Fibroblast of skin of left biceps (primary cell): ENCODE measurements at regions not wholly inside any gene's neighbourhood (a gene's known extent, or its start where the extent isn't known, plus 50 kb on each side); places are given as distances from the start of the nearest gene placed in this dataset.
"Not testable (repeated sequence)": the region's sequence is repeated elsewhere in the genome, so short reads cannot be mapped to it uniquely, and the experiment has no call there.

ENCODE experiments used
- DNase-seq, 2 experiments: peaks; one replicate each; pipeline ENCODE4 v3.0.0-alpha.2; 2013; ENCODE audit warnings: low read depth in 2 of 2

DNA sequence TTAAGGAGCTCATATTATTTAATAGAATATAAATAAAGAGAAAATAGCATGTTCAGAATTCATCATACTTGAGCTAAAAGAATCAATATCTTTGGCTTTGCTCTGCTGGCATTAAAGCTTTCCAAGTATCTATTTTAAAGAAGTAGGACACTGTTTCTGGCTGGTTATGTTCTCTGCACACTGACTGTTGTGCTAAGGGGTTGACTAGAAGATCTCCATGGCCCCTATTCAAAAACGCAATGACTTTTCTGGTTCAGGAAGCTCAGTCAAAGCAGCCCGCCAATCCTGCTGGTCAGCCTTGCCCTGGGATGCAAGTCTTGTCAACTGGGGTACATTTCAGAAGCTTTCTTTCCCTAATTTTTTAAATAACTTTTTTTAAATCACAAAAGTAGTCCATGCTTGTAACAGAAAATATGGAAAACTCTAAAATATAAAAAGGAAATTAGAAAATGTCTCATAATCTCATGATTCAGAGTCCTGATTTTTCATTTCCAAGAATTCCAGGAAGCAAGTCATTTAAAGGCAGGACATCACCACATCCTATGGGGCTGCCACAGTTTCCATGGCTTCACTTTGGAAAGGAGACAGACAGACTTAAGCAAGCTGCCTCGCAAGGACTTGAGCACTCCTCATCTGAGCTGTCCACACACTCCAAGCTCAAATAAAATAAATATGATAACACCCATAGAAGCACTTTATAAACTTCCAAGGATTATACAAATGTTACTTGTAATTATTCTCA is 195.1 kb downstream of the TXNL1 start:
- no peak for DNase-seq

DNA sequence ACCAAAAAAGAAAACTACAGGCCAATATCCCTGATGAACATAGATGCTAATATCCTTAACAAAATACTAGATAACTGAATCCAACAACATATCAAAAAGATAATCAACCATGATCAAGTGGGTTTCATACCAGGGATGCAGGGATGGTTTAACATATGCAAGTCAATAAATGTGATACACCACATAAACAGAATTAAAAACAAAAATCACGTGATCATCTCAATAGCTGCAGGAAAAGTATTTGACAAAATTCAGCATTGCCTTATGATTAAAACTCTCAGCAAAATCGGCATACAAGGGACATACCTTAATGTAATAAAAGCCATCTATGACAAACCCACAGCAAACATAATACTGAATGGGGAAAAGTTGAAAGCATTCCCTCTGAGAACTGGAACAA is 199.9 kb downstream of the TXNL1 start:
- not testable (repeated sequence) for DNase-seq

DNA sequence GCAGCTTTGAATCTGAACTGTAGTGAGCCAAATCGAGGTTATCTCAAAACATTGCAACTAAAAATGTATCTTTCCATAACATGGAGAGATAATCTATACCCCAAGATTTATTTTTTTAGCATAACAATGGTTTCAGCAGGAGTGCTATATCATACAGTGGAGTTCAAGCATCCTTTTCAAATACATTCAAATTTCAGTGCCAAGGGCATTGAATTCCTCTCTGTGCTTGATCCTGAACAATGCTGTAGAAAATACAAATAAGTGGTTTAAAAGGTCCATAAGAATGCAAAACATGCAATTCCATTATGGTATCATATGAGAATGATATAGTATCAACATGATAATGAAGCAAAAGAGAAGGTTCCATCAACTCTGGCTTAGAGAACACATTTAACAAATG is 201.7 kb downstream of the TXNL1 start:
- no peak for DNase-seq

DNA sequence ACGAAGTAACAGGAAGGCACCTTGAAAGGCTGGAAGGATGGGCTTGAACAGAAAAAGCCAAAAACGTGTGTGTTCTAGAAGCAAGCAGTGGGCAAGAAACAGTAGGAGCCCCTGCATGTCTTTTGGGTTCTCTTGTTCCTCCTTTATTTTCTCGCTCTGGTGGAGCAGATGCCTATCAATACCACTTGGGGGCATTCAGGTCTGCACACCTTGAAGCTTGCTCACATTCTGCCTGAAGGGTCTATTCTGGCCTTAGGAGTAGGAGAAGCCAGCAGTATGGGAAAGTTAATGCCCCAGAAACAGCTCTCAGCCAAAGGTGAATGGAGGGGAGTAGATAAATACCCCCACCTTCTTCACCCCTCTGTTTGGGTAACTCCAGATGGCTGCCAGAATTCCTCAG is 204.5 kb downstream of the TXNL1 start:
- no peak for DNase-seq

DNA sequence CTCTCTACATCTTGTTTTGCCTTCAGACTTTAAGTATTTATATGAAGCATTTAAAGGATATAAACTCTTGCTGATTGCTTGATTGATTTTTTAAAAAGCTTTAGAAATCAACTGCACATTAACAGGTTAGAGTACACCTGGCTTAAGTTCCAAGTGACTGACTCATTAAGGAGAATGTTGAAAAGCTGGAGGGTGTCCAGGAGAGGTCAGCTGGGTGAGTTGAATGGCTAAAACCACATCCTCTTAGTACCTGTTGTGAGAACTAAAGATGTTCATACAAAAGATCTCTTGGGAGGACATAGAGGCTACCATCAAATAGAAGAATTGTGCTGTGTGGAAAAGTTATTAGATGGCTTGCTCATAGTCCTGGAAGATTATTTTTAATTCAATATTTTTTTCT is 206.8 kb downstream of the TXNL1 start:
- no peak for DNase-seq

DNA sequence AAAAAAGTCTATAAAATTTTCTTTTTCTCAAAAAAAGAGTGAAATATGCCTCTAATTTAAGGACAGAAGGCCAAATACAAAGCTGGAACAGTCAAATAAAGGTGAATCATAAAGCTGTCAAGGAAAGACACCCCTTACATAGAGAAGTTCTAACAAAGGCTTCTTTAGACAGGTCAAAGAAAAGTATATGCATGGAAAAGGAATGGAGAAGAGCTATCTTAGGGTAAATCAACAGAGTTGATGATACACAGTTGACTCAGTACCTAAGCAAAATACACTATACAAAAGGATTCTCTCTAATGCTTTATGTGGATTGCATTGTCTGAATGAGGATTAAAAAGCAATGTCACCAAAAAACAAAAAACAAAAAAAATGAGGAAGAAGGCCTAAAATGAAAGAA is 214.8 kb downstream of the TXNL1 start:
- DNase-seq: no peak

DNA sequence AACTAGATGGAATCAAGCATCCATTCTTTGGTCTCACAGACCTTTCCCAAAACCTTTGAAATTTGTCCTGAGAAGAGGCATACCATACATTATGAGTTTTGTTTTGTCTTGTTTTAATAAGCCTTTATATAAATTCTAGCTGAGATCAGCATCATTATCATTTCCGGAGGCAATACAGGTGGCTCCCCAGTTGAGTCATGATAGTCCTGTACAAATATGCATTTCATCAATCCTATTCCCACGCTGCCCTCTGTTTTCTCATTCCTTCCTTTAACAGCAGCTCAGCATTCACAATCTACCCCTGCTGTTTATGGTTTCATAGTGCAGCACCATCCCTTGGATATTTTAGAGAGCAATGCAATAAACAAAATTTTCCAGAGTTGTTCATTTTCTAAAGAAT is 216.7 kb downstream of the TXNL1 start:
- no peak for DNase-seq

DNA sequence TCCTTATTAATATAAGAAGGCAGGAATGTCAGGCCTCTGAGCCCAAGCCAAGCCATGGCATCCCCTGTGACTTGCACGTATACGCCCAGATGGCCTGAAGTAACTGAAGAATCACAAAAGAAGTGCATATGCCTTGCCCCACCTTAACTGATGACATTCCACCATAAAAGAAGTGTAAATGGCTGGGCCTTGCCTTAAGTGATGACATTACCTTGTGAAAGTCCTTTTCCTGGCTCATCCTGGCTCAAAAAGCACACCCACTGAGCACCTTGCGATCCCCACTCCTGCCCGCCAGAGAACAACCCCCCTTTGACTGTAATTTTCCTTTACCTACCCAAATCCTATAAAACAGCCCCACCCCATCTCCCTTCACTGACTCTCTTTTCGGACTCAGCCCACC is 217.5 kb downstream of the TXNL1 start:
- not testable (repeated sequence) for DNase-seq

DNA sequence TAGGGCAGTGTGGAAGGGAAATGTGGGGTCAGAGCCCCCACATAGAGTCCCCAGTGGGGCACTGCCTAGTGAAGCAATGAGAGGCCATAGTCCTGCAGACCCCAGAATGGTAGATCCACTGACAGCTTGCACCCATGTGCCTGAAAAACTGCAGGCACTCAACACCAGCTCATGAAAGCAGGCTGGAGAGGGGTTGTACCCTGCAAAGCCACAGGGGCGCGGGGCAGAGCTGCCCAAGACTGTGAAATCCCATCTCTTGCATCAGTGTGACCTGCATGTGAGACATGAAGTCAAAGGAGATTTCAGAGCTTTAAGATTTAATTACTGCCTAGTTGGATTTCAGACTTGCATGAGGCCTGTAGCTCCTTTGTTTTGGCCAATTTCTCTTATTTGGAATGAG is 224.0 kb downstream of the TXNL1 start:
- DNase-seq: no peak

DNA sequence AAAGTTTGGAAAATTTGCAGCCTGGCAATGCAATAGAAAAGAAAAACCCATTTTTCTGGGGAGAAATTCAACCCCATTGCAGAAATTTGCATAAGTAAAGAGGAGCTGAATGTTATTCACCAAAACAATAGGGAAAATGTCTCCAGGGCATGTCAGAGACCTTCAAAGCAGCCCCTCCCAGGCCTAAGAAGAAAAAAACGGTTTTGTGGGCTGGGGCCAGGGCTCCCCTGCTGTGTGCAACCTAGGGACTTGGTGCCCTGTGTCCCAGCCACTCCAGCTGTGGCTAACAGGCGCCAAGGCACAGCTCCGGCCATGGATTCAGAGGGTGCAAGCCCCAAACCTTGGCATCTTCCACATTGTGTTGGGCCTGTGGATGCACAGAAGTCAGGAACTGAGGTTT is 224.5 kb downstream of the TXNL1 start:
- DNase-seq: no peak

DNA sequence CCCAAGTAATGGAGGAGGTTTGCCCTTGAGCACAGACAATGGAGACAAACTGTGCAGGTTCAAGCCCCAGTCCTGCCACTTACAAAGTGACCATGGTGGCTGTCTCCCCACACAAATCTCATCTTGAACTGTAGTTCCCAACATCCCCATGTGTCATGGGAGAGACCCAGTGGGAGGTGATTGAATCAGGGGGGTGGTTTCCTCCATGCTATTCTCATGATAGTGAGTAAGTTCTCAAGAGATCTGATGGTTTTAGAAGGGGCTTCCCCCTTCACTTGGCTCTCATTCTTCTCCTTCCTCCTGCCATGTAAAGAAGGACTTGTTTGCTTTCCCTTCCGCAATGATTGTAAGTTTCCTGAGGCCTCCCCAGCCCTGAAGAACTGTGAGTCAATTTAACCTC is 225.4 kb downstream of the TXNL1 start:
- no peak for DNase-seq

DNA sequence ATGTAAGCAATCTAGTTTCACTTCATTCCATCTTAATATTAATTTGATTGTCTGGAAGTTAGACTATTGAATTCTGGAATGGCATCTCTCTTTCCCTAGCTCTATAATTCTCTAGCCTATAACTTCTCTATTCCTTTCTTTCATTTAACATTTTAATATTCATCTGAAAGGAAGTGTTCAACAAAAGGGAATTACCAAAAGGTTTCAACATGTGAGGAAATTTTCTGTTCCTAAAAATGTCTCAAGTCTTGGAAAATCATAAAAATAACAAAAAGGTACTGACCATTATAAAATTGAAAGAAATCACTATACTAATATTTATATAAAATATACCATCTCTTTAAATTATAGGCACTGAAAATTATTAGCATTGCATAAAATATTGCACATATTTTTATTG is 228.7 kb downstream of the TXNL1 start:
- no peak for DNase-seq

DNA sequence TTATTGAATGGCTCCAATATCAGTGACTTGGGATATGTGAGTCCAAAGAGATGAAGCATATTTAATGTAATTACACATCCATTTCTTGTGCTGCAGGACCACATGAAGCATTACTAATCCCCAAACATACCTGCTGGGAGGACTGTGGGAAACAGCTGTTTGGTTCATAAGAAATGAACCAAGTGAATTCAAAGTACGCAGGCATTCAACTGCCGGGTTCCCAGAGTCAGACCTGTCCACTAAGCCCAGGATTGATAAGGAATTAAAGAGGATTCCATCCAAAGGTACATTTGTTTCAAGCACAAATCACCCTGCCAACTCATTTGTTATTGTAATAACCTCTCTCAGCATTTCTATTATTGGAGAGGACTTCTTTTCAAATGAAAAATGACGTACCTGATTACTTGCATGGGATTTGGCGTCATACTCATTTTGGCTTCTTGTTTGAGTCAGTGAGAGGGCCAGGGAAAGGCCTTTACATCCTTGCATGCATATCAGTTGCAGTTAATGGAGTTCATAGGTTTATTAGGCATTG is 230.7 kb downstream of the TXNL1 start:
- no peak for DNase-seq

DNA sequence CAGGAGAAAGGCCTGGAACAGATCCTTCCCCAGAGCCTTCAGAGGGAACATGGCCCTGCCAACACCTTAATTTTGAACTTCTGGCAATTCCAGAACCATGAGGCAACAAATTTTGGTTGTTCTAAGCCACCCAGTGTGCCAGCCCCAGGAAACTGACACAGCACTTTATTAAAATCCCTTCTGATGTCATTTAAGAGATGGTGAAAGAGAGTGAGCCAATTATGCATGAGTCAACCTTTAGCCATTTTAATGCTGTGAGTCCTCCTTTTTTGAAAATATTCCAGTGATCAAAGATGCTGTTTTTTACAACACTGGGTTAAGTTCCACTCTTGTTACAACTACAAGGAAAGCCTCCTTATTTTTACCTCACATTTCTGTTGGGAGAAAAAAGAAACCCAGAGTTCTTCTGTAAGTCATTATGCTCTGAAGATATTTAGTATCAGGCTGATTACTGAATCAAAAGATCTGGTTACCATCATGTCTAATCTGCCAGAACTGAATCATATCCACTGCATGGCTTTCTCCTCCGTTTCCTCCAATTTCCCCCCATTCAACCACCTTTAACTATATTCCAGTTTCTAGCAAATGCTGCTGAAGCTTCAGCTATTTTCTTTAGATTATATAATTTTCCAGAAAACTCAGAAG is 235.4 kb downstream of the TXNL1 start:
- DNase-seq: peak; percentile 80 to 84

DNA sequence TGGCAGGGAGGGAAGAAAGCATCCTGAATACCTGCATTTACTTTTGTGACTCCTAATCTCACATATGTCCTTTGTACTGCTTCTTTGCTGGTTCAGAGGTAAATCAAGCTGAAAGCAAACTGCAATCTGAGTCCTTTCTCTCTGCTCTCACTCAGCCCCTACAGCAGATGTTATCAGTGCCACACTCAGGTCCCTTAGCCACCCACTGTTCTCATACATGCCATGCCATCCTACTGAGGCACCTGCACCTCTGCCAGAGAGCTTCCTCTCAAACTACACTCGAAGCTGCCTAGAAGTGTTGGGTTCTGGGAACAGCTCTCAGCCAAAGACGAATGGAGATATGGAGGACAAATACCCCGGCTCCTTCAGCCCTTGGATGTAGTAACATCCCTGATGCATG is 244.5 kb downstream of the TXNL1 start:
- no peak for DNase-seq

DNA sequence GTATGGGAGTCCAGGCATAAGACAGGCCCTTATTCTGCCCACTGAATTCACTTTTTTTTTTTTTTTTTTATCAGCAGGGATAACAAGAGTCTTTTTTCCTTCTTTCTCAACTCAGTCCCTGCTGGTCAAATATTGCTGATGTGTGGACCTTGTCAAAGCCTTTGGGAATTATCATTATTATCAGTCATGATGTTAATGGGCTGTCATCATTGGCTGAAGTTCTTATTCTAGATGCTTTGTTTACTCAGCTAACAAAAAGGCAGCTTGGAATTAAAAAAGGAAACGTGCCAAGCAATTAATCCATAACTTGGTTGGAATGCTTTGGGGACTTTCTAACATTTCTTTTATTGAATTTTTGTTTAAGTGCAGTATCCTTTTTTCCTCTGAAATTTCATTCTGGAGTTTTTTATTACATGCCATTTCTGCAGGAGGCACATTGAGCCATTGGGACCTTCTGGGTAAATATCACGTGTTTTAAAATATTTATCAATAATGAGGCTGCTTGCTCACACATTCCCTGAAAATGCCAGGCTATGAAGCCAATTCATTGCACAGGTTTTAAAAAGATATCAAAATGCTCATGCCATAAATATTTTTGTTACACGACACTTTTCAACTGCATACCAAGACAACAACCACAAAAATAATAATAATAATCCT is 246.3 kb downstream of the TXNL1 start:
- DNase-seq: no peak

DNA sequence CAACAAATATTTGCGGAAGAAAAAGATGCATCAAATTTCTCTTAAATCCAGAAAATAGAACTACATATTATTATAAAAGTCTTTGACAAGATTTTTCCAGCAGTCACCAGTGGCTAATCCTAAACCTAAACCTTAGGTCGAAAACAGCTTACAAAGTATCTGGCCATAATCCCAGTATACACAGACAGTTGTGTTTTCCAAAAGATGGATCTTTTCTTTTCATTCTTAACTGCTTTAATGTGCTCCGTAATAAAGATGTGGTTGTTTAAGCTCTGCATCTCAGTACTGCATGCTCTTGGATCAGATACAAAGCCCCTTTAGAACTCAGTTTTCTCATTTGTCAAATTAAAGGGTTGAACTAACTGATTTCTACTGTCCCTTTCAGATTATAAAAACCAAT is 247.8 kb downstream of the TXNL1 start:
- no peak for DNase-seq

DNA sequence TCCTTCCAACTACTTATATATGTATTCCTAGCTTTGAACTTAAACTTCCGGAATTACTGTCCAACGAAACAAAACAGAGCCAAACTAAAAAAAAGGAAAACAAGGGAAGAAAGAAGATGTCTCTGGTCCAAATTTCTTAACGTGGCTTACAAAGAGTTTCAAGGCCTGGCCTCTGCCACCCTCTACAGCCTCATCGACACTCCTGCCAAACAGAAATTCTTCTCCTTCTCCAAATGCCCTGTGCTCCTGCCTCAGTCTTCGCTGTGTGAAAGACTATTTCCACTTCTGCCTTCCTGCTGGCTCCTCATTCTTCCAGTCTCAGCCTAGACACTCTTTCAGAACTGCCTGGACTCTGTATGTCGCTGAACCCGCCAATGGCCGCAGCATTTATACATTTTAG is 249.2 kb downstream of the TXNL1 start:
- no peak for DNase-seq

DNA sequence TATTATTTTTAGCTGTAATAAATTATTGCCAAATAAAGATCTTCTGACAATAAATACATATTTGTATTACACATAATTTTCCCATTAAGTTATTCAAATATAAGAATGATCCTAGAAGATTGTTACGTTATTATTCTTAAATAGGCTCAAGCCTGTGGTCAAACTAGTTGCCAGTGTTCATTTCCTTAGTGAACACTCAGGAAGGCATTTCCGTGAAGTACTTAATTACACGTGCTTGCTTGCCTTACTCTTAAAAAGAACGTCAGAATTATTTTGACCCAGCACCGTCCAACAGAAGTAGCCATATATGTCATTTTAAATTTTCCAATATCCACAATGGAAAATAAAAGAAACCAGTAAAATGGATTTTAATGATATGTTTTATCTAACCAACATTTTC is 249.8 kb downstream of the TXNL1 start:
- no peak for DNase-seq

DNA sequence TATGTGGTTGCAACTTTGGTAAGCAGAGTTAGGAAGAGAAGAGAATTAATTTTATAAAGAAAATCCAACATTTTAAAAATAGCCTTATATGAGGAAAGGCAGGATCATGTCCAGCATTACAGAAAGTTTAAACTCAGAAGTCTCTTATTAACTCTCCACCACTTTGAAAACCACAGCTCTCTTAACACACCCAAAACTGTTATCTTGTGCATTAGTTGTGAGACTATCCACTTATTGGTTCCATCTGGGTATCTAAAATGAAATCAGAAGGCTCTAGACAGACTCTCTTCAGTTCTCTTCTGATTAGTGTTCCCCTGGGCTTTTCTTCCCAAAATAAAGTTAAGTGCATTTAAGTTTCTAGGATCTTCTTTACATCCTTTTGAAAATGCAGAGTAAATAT is 251.5 kb downstream of the TXNL1 start:
- no peak for DNase-seq

DNA sequence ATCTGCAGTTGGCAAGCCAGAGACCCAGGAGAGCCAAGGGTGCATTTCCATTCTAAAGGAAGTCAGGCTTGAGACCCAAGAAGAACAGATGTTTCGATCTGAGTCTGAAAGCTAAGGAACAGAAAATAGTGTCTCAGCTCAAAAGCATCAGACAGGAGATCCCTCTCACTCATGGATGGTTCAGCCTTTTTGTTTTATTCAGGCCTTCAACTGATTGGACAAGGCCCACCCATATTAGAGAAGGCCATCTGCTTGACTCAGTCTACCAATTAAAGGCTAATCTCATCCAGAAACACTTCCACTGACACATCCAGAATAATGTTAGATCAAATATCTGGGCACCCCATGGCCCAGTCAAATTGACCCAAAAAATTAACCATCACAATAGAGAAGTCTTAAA is 255.0 kb downstream of the TXNL1 start:
- DNase-seq: no peak

DNA sequence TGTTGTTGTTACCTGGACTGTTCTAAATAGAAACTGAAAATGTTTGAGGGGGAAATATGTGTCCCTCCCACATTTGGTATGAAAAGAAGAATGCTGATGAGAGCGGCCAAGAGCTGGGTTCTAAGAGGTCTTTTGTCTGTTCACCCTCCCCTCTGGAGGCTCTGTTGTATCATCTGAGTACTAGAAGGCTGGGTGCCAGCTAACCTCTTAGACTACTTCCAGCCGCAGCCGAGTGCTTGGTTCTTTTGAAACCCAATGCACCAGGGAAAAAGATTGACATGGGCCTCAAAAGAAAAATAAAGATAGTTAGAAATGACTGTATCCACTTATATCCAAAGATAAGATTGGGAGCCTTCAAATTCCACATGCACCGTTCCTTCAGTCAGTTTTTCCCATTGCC is 255.9 kb downstream of the TXNL1 start:
- DNase-seq: no peak

DNA sequence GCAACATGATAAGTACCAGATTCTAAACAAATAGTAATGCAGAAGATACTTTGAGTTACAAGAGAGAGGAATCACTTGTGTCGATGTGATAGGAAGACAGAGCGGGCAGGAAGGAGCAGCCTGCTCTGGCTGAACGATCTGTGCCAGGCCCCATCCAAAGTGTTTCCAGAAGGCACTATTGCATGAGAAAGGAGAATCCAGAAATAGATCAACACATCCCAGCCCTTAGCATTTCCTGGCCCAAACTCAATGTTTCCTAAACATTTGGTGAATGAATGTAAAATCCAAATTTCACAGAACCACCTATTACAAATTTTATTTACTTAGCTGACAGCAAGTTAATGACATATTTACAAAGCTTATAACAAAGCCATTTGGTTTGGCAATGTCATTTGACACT is 257.2 kb downstream of the TXNL1 start:
- DNase-seq: no peak
